K562 (cell line): ENCODE measurements at regions not wholly inside any gene's neighbourhood (a gene's known extent, or its start where the extent isn't known, plus 50 kb on each side); places are given as distances from the start of the nearest gene placed in this dataset.

ENCODE experiments used
- ATAC-seq: fragments of 200-7000 bp; cut with Tn5 transposase; 3 replicates; pipeline ENCODE4 v1.9.1; 2020; ENCODE audit warnings: moderate library complexity
- BruUV-seq: library from RNA; stranded (reverse); fragments of 400-500 nt; replicated peaks from 2 replicates; lab custom pipeline; 2021; lab: Mats Ljungman, UMichigan
- CTCF ChIA-PET: fragments of 300-600 bp; formaldehyde crosslinking; extraction: SDS; loops from one replicate; lab custom pipeline; 2021; ENCODE audit warnings: low intra/inter-chr PET ratio; lab: Yijun Ruan, JAX
- POLR2A ChIA-PET: fragments of 300-600, 350-650 bp; sonication (Branson Sonifier 250); formaldehyde crosslinking; extraction: SDS; loops from one replicate; lab custom pipeline; 2021; ENCODE audit warnings: antibody characterized with exemption, inconsistent platforms; lab: Yijun Ruan, JAX
- DNase-seq, 4 experiments: peaks; one replicate each; pipeline versions ENCODE4 v3.0.0 to v3.0.0-alpha.2; 2011 to 2018; ENCODE audit warnings: low spot score in 3 of 4, mixed read lengths in 3 of 4; ENCODE audit errors: extremely low read depth in 1 of 4
- FAIRE-seq: peaks from 2 replicates; lab custom pipeline; 2011; peaks lifted over from hg19 to GRCh38; lab: Jason Lieb, UNC
- H2AFZ ChIP-seq: 2 replicates; pipeline ENCODE4 v1.6.0; 2011; ENCODE audit warnings: low read depth, low read length, control low read depth, inconsistent platforms
- H3K27ac ChIP-seq: fragments of 200-600 bp; 3 replicates; pipeline ENCODE4 v1.8.0; 2011; ENCODE audit warnings: low read depth, mild to moderate bottlenecking, control low read depth, inconsistent platforms, low read length, moderate library complexity, mixed read lengths; ENCODE audit errors: extremely low read depth
- H3K27me3 ChIP-seq, 2 experiments: fragments of 300-600 bp in 1 of 2; 2 replicates in 1 of 2; 3 replicates in 1 of 2; pipeline versions ENCODE4 v1.6.0 to v1.8.0; 2011; ENCODE audit warnings: inconsistent platforms in 2 of 2, low read length in 2 of 2, mild to moderate bottlenecking in 1 of 2, mixed read lengths in 1 of 2, moderate library complexity in 1 of 2; ENCODE audit not compliant: control insufficient read depth in 2 of 2, insufficient read depth in 2 of 2
- H3K36me3 ChIP-seq: fragments of 300-600 bp; 3 replicates; pipeline ENCODE4 v1.8.0; 2011; ENCODE audit warnings: mild to moderate bottlenecking, low read length, inconsistent platforms; ENCODE audit not compliant: control insufficient read depth, insufficient read depth
- H3K4me1 ChIP-seq, 2 experiments: fragments of 200-600 bp in 1 of 2; replicated peaks in 1 of 2; 2 replicates in 1 of 2; 3 replicates in 1 of 2; pipeline versions ENCODE4 v1.5.1 to v1.8.0; 2011; ENCODE audit warnings: inconsistent platforms in 2 of 2, low read length in 2 of 2, mild to moderate bottlenecking in 1 of 2, mixed read lengths in 1 of 2, moderate library complexity in 1 of 2; ENCODE audit not compliant: control insufficient read depth in 2 of 2, insufficient read depth in 2 of 2
- H3K4me2 ChIP-seq: 2 replicates; pipeline ENCODE4 v1.6.1; 2011; ENCODE audit warnings: low read length, control low read depth, inconsistent platforms, mixed read lengths; ENCODE audit not compliant: insufficient read depth
- H3K4me3 ChIP-seq: fragments of 200-600 bp; sonication (generic), shearing (Covaris generic); 2 replicates; pipeline ENCODE4 v1.5.1; 2016; ENCODE audit warnings: control low read depth, inconsistent platforms
- H3K79me2 ChIP-seq: fragments of 200-600 bp; 3 replicates; pipeline ENCODE4 v1.8.0; 2011; ENCODE audit warnings: low read length, inconsistent platforms; ENCODE audit not compliant: control insufficient read depth, insufficient read depth
- H3K9ac ChIP-seq, 2 experiments: 2 replicates each; pipeline versions ENCODE4 v1.6.0 to v1.6.1; 2011; ENCODE audit warnings: low read depth in 2 of 2, low read length in 2 of 2, control low read depth in 1 of 2, inconsistent platforms in 1 of 2, mild to moderate bottlenecking in 1 of 2, mixed read lengths in 1 of 2; ENCODE audit not compliant: insufficient read depth in 1 of 2
- H3K9me1 ChIP-seq: one replicate; pipeline ENCODE4 v1.6.0; 2011; ENCODE audit warnings: inconsistent platforms, mild to moderate bottlenecking, low read length, moderate library complexity; ENCODE audit not compliant: control insufficient read depth, insufficient read depth
- H3K9me3 ChIP-seq: replicated peaks from 2 replicates; pipeline ENCODE4 v1.5.1; 2011; ENCODE audit warnings: low read depth, low read length, inconsistent platforms; ENCODE audit not compliant: control insufficient read depth, insufficient read depth
- H4K20me1 ChIP-seq: replicated peaks from 2 replicates; pipeline ENCODE4 v1.6.1; 2011; ENCODE audit warnings: low read length, inconsistent platforms, mixed read lengths; ENCODE audit not compliant: control insufficient read depth, insufficient read depth
- GTF2F1 ChIP-seq: IDR thresholded peaks from 2 replicates; pipeline ENCODE4 v1.6.1; 2011; ENCODE audit warnings: low read depth, low read length, improper control_type of control experiment
- HCFC1 ChIP-seq: IDR thresholded peaks from 2 replicates; pipeline ENCODE4 v1.6.1; 2012; ENCODE audit warnings: low read depth, low read length, improper control_type of control experiment
- MAFK ChIP-seq: IDR thresholded peaks from 2 replicates; pipeline ENCODE4 v1.6.1; 2011; ENCODE audit warnings: low read length, improper control_type of control experiment
- MEF2D ChIP-seq: conservative IDR thresholded peaks from 2 replicates; pipeline ENCODE4 v1.6.1; 2016; ENCODE audit warnings: low read depth, missing genetic modification characterization, missing compliant biosample characterization
- NELFE ChIP-seq: IDR thresholded peaks from 2 replicates; pipeline ENCODE4 v1.6.1; 2011; ENCODE audit warnings: mild to moderate bottlenecking; ENCODE audit not compliant: insufficient read depth, insufficient read length
- SFPQ ChIP-seq: fragments of 200-400 bp; formaldehyde crosslinking; IDR thresholded peaks from 2 replicates; pipeline ENCODE4 v1.6.1; 2017; ENCODE audit warnings: mild to moderate bottlenecking, low read depth, low read length, moderate library complexity
- TBP ChIP-seq: optimal IDR thresholded peaks from 2 replicates; pipeline ENCODE3; 2011; ENCODE audit warnings: low read depth, low read length, improper control_type of control experiment
- WGBS: fragments of 100-300 bp; shearing (Covaris generic); methylation state at CpG from one replicate; pipeline ENCODE4 v1.1.6; 2016; ENCODE audit warnings: low coverage, mixed read lengths; ENCODE audit not compliant: insufficient coverage; ENCODE audit errors: missing lambda C conversion rate; 5-methylcytosine and 5-hydroxymethylcytosine counted together
- in situ Hi-C: fragments of 300-500 bp; cut with MboI; formaldehyde crosslinking; loops from 4 replicates; pipeline ENCODE4 v1.15.0; 2018; ENCODE audit warnings: inconsistent platforms, mixed read lengths
- intact Hi-C: fragments of 100-400 bp; cut with micrococcal nuclease; formaldehyde crosslinking; loops from 2 replicates; pipeline ENCODE4 v1.14.2; 2022
- TF ChIP-seq, protein P1 (sequence below): IDR thresholded peaks from 2 replicates; pipeline ENCODE4 v1.6.1; 2016; ENCODE audit warnings: missing genetic modification characterization, missing compliant biosample characterization

DNA sequence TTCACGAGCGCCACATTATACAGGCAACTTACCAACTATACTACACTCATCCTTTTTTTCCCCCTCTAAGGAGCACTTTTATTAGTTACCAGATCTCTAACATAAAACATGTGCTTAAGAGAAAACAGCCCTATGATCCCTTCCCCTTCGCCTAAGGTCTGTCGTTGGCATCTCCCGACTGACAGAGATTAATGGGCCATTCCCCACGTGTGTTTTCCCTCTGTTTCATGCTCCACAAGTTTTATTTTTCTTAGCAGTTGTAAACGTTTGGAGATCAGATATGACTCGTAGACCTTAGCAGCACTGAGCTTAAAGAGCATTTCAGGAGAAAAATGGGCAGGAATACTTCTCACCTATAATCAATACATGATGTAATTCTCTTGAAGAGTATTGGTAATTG, 51.4 kb upstream of the FZD10 start (continued):
- TF ChIP-seq, protein P1, sequence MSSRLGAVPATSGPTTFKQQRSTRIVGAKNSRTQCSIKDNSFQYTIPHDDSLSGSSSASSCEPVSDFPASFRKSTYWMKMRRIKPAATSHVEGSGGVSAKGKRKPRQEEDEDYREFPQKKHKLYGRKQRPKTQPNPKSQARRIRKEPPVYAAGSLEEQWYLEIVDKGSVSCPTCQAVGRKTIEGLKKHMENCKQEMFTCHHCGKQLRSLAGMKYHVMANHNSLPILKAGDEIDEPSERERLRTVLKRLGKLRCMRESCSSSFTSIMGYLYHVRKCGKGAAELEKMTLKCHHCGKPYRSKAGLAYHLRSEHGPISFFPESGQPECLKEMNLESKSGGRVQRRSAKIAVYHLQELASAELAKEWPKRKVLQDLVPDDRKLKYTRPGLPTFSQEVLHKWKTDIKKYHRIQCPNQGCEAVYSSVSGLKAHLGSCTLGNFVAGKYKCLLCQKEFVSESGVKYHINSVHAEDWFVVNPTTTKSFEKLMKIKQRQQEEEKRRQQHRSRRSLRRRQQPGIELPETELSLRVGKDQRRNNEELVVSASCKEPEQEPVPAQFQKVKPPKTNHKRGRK (tag): no peak
- no peak for TF ChIP-seq NELFE

DNA sequence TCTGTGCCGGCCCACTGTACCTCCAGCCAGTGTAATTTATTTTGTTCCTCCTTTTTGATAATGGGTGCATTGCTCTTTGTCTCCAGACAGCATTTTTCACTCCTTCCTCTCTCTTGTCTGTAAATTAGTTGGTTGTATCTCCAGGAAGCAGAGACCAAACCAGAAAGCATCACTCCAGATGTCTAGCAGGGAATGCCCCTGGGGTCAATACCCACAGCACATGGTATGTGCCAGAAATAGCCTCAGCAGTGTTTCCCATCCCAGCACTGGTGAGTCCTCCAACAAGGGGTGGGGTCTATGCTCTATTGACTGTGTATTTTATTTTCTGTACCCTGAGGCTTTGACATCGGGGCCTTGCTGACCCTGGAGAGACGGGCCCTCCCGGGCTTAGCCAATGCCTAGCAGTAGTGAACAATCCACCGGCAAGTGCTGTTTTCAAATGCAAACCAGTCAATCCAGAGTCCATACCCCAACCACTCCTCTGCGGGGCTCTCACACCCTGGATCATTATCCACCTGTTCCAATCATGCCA, 50.2 kb upstream of the FZD10 start:
- no peak overlapping the region for H3K4me3 ChIP-seq
- POLR2A ChIA-PET: no interaction called here
- no peaks in the 10 kb centered on the region for H3K9me1 ChIP-seq
- in situ Hi-C loops (no loop called here), intact Hi-C loops (no loop called here)
- no peaks in the 10 kb centered on the region for H4K20me1 ChIP-seq
- no peaks in the 10 kb centered on the region for H3K36me3 ChIP-seq
- no peaks in the 10 kb centered on the region for H3K9me3 ChIP-seq
- no peaks in the 10 kb centered on the region for H3K4me1 ChIP-seq
- TF ChIP-seq TBP (no peak), GTF2F1 (no peak), HCFC1 (no peak), SFPQ (no peak), MEF2D (no peak), MAFK (no peak)
- no peaks in the 10 kb centered on the region for H3K79me2 ChIP-seq
- H2AFZ ChIP-seq: no peak overlapping the region
- CTCF ChIA-PET: no interaction called here
- ATAC-seq (no peak), FAIRE-seq (no peak), DNase-seq (no peak)
- no TSS peak for BruUV-seq
- H3K27me3 ChIP-seq: peaks cover 3 to 21% of the 10 kb centered on the region in 2 experiments; a peak in 4 of 5 replicates
- WGBS: 0% methylated on average over 6 of the region's 6 CpGs
- H3K27ac ChIP-seq: no peak overlapping the region
- no peak overlapping the region for H3K4me2 ChIP-seq
- no peak overlapping the region for H3K9ac ChIP-seq
